Activated B cell treated with CpG ODN at 0.5 μM for 24 hours (primary cell): ENCODE measurements at regions not wholly inside any gene's neighbourhood (a gene's known extent, or its start where the extent isn't known, plus 50 kb on each side); places are given as distances from the start of the nearest gene placed in this dataset.

ENCODE experiments used
- ATAC-seq: fragments of 200-7000 bp; cut with Tn5 transposase; one replicate; pipeline ENCODE4 v1.10.0; 2021; ENCODE audit warnings: low read depth, mild to moderate bottlenecking, moderate library complexity
- CTCF ChIA-PET: fragments of 350-600 bp; sonication (Branson Sonifier 250); formaldehyde crosslinking; loops from one replicate; lab custom pipeline; 2021; ENCODE audit warnings: antibody characterized with exemption; lab: Charles Lee
- POLR2A ChIA-PET: fragments of 350-600 bp; sonication (Branson Sonifier 250); formaldehyde crosslinking; loops from one replicate; lab custom pipeline; 2021; ENCODE audit warnings: antibody characterized with exemption; lab: Charles Lee
- DNase-seq: peaks from one replicate; pipeline ENCODE4 v3.0.0; 2022
- H3K27ac Mint-ChIP-seq: one replicate; pipeline ENCODE4 v1.8.0; 2020; ENCODE audit warnings: mixed read lengths
- H3K27me3 Mint-ChIP-seq: one replicate; pipeline ENCODE4 v1.8.0; 2021; ENCODE audit warnings: mixed read lengths
- H3K36me3 Mint-ChIP-seq: one replicate; pipeline ENCODE4 v1.8.0; 2021; ENCODE audit warnings: low read depth, mixed read lengths
- H3K4me1 Mint-ChIP-seq: one replicate; pipeline ENCODE4 v1.8.0; 2021; ENCODE audit warnings: mixed read lengths
- H3K4me3 Mint-ChIP-seq: one replicate; pipeline ENCODE4 v1.8.0; 2020; ENCODE audit warnings: mild to moderate bottlenecking, mixed read lengths
- H3K9me3 Mint-ChIP-seq: one replicate; pipeline ENCODE4 v1.8.0; 2020; ENCODE audit warnings: mixed read lengths
- intact Hi-C: fragments of 100-400 bp; cut with micrococcal nuclease; formaldehyde crosslinking; loops from one replicate; pipeline ENCODE4 v1.15.1; 2024
- TF ChIP-seq, protein P1 (sequence below): fragments of 200-600 bp; IDR thresholded peaks from one replicate; pipeline ENCODE4 v1.8.0; 2022; ENCODE audit warnings: antibody characterized with exemption, mild to moderate bottlenecking

DNA sequence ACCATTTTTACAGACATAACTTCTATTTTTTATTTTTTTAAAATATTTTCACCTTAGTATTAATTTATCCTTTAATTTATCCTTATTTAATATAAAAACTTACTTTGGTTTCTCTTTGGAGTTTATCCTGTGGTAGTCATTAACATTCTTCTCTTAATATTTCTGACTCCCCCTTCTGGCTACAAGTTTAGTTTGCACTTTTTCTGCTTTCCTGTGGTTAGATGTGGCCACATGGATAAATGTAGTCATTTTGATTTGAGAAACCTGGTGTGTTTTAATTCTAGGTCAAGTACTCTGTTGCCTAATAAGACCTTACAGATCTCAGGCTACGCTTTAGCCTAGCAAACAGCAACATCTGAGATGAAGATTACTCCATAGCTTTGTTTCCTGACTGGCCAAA lies 1187.5 kb downstream of the HACE1 start:
- intact Hi-C loops = no loop called here
- ChIA-PET CTCF (no interaction called here), POLR2A (no interaction called here)
- ATAC-seq = no peak
- no peaks in the 10 kb centered on the region for H3K4me1 Mint-ChIP-seq
- no peak overlapping the region for H3K4me3 Mint-ChIP-seq
- peaks cover 3% of the 10 kb centered on the region for H3K9me3 Mint-ChIP-seq
- no peak overlapping the region for H3K27ac Mint-ChIP-seq
- TF ChIP-seq, protein P1, sequence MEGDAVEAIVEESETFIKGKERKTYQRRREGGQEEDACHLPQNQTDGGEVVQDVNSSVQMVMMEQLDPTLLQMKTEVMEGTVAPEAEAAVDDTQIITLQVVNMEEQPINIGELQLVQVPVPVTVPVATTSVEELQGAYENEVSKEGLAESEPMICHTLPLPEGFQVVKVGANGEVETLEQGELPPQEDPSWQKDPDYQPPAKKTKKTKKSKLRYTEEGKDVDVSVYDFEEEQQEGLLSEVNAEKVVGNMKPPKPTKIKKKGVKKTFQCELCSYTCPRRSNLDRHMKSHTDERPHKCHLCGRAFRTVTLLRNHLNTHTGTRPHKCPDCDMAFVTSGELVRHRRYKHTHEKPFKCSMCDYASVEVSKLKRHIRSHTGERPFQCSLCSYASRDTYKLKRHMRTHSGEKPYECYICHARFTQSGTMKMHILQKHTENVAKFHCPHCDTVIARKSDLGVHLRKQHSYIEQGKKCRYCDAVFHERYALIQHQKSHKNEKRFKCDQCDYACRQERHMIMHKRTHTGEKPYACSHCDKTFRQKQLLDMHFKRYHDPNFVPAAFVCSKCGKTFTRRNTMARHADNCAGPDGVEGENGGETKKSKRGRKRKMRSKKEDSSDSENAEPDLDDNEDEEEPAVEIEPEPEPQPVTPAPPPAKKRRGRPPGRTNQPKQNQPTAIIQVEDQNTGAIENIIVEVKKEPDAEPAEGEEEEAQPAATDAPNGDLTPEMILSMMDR = no peak
- no peaks in the 10 kb centered on the region for H3K36me3 Mint-ChIP-seq
- no peak for DNase-seq
- H3K27me3 Mint-ChIP-seq = no peaks in the 10 kb centered on the region

GRCh38 chr6:103629613-103630012 lies 1230.1 kb downstream of the HACE1 start:
- ChIA-PET CTCF (no interaction called here), POLR2A (no interaction called here)
- no peak for DNase-seq
- no peaks in the 10 kb centered on the region for H3K36me3 Mint-ChIP-seq
- TF ChIP-seq, protein P1 = no peak
- intact Hi-C loops = no loop called here
- no peak for ATAC-seq
- no peaks in the 10 kb centered on the region for H3K4me1 Mint-ChIP-seq
- no peaks in the 10 kb centered on the region for H3K27me3 Mint-ChIP-seq
- no peak overlapping the region for H3K4me3 Mint-ChIP-seq
- peaks cover 4% of the 10 kb centered on the region for H3K9me3 Mint-ChIP-seq
- no peak overlapping the region for H3K27ac Mint-ChIP-seq

DNA sequence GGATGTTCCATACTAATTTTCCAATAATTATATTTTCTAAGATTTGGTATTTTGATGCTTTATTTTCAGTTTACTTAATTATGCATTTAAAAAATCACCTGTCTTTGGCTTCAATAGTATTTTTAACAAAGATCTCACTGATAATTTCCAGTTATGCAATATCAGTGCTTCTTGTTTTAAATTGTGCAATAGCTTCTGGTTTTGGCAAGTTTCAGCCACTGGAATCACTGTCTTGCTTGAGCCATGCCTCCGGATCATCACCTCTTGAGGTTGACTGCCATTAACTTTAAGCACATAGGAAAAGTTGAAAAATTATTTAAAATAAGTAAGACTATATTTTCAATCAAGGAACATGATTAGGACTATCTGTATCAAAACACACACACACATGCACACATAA lies 1242.1 kb downstream of the HACE1 start:
- Mint-ChIP-seq H3K27ac (no peak overlapping the region), H3K27me3 (no peaks in the 10 kb centered on the region), H3K36me3 (no peaks in the 10 kb centered on the region), H3K9me3 (peaks cover 15% of the 10 kb centered on the region), H3K4me1 (no peaks in the 10 kb centered on the region), H3K4me3 (no peak overlapping the region)
- ChIA-PET CTCF (no interaction called here), POLR2A (no interaction called here)
- DNase-seq (no peak), ATAC-seq (no peak)
- intact Hi-C loops = no loop called here
- TF ChIP-seq, protein P1 = no peak

- no peaks in the 10 kb centered on the region for H3K36me3 Mint-ChIP-seq
- TF ChIP-seq, protein P1 = no peak
- peaks cover 6% of the 10 kb centered on the region for H3K9me3 Mint-ChIP-seq
- ATAC-seq (no peak), DNase-seq (no peak)
- intact Hi-C loops = no loop called here
- no peaks in the 10 kb centered on the region for H3K4me1 Mint-ChIP-seq
- no peak overlapping the region for H3K27ac Mint-ChIP-seq
- ChIA-PET CTCF (no interaction called here), POLR2A (no interaction called here)
- H3K4me3 Mint-ChIP-seq = no peak overlapping the region
- no peaks in the 10 kb centered on the region for H3K27me3 Mint-ChIP-seq
These were observed 1272.0 kb downstream of the HACE1 start for GRCh38 chr6:103587722-103588121.

GRCh38 chr6:103578115-103578514 lies 1281.6 kb downstream of the HACE1 start:
- DNase-seq = no peak
- Mint-ChIP-seq H3K4me3 (no peak overlapping the region), H3K36me3 (no peaks in the 10 kb centered on the region), H3K4me1 (no peaks in the 10 kb centered on the region), H3K9me3 (peaks cover 16% of the 10 kb centered on the region), H3K27me3 (no peaks in the 10 kb centered on the region), H3K27ac (no peak overlapping the region)
- TF ChIP-seq, protein P1 = no peak
- ChIA-PET CTCF (no interaction called here), POLR2A (no interaction called here)
- intact Hi-C loops = no loop called here
- no peak for ATAC-seq
